ENCODE measurements at regions not wholly inside any gene's neighbourhood (a gene's known extent, or its start where the extent isn't known, plus 50 kb on each side); places are given as distances from the start of the nearest gene placed in this dataset.
"Not testable (repeated sequence)": the region's sequence is repeated elsewhere in the genome, so short reads cannot be mapped to it uniquely, and the experiment has no call there.

DNA sequence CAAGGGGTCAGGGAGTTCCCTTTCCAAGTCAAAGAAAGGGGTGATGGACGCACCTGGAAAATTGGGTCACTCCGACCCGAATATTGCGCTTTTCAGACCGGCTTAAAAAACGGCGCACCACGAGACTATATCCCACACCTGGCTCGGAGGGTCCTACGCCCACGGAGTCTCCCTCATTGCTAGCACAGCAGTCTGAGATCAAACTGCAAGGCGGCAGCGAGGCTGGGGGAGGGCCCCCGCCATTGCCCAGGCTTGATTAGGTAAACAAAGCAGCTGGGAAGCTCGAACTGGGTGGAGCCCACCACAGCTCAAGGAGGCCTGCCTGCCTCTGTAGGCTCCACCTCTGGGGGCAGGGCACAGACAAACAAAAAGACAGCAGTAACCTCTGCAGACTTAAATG, 1150.5 kb downstream of the HACE1 start:
- DNase-seq (ENCODE audit: low spot score); H3K4me3 Mint-ChIP-seq; H3K27me3 Mint-ChIP-seq; H3K4me1 Mint-ChIP-seq (ENCODE audit: low read depth in 2 of 2); H3K9me3 Mint-ChIP-seq; ATAC-seq; H3K36me3 Mint-ChIP-seq; H3K27ac Mint-ChIP-seq: not testable (repeated sequence)

DNA sequence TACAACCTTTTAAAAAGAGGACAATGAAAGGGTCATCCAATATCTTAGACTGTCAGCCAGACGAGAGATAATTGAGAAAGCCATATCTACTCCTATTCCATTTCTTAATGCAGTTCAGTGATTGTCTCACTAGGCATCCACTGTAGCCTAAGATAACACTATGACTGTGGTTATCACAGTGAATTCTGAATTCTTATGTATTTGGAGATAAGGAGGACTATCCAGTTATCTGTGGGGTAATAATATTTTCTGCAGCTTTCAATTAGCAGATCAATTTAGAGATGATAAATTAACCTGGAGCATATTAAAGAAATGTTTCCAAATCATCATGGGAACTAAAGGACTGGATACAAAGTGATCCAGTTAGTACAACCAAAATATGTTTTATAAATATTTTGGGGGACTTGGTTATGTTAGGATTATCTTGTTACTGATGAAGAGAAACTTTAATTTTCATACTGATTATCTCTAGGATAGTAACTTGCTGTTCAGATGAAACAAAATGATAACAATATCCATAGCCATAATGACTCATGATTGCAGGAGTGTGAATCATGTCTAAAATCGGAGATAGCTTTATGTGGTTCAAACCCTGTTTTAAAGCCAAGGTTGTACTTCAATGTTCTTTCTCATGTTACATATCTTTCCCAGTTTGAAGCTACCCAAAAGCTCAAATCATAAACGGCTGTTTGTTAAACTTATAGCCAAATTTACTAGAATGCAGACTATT, 1152.0 kb downstream of the HACE1 start:
- no peak overlapping the region for H3K4me3 Mint-ChIP-seq
- H3K27me3 Mint-ChIP-seq = no peaks in the 10 kb centered on the region
- H3K9me3 Mint-ChIP-seq = no peaks in the 10 kb centered on the region
- H3K27ac Mint-ChIP-seq = no peak overlapping the region
- no peaks in the 10 kb centered on the region for H3K36me3 Mint-ChIP-seq
- H3K4me1 Mint-ChIP-seq (ENCODE audit: low read depth in 2 of 2) = no peaks in the 10 kb centered on the region
- no peak for DNase-seq (ENCODE audit: low spot score)
- no peak for ATAC-seq

DNA sequence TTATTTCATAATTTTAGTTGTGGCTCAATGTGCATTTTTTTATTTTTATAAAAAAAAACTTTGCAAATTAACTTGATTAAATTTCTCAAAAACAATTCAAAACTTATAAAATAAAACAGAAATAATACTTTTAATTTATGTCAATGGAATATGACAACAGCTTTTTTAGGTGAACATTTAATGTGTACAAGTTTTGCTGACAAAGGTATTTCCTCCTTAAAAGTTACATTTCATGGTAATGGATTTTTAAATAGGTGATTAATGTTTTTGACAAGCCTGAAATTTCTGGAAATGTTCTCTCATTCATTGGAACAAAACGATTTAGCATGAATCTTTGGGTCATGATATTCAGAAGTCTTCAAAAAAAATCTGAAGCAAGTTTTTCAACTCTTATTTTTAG, 1160.0 kb downstream of the HACE1 start:
- Mint-ChIP-seq H3K36me3 (no peaks in the 10 kb centered on the region), H3K27ac (no peak overlapping the region), H3K27me3 (no peaks in the 10 kb centered on the region), H3K4me1 (ENCODE audit: low read depth in 2 of 2) (no peaks in the 10 kb centered on the region), H3K9me3 (peaks cover 3% of the 10 kb centered on the region), H3K4me3 (no peak overlapping the region)
- no peak for ATAC-seq
- DNase-seq (ENCODE audit: low spot score) = no peak

DNA sequence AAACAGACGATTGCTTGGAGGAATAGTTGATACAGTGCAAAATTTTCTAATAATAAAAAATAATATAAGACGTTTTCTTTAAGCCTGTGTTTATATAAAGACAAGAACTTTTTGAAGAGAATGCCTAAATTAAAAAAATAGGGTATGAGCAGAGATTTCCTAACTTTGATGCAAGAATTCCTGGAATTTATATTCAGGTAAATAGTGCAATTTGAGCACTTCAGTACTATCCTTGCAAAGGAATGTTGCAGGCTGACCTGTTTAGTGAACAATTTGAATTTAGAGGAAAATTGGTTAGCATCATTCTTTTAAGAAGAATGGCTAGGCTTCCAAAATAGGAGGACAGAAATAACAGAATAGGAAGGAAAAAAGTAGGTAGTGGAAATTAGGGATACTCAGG, 1172.3 kb downstream of the HACE1 start:
- Mint-ChIP-seq H3K4me1 (ENCODE audit: low read depth in 2 of 2) (no peaks in the 10 kb centered on the region), H3K4me3 (no peak overlapping the region), H3K36me3 (no peaks in the 10 kb centered on the region), H3K9me3 (peaks cover 3% of the 10 kb centered on the region), H3K27ac (no peak overlapping the region), H3K27me3 (no peaks in the 10 kb centered on the region)
- DNase-seq (ENCODE audit: low spot score) = no peak
- no peak for ATAC-seq

DNA sequence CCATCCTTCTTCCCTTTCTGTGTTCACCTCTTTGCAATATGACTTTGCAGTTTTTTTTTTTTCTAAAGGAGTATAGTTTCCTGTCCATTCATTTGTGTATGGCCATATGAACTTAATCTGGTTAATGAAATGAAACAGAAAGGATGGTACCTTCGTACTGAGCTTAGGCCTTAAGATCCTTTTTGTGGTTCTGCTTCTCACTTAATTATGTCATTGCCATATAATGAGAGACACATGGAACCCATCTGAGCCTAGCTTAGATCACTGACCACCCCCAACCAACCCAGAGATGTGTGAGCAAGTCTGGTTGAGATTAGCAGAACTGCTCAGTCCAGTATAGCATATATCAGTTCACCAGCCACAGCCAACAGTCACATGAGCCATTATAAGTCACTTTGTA, 1179.6 kb downstream of the HACE1 start:
- H3K9me3 Mint-ChIP-seq = peaks cover 9% of the 10 kb centered on the region
- no peaks in the 10 kb centered on the region for H3K27me3 Mint-ChIP-seq
- H3K4me3 Mint-ChIP-seq = no peak overlapping the region
- no peak overlapping the region for H3K27ac Mint-ChIP-seq
- no peak for ATAC-seq
- H3K4me1 Mint-ChIP-seq (ENCODE audit: low read depth in 2 of 2) = peaks cover 0 to 2% of the 10 kb centered on the region in 2 donors
- DNase-seq (ENCODE audit: low spot score) = no peak
- no peaks in the 10 kb centered on the region for H3K36me3 Mint-ChIP-seq

DNA sequence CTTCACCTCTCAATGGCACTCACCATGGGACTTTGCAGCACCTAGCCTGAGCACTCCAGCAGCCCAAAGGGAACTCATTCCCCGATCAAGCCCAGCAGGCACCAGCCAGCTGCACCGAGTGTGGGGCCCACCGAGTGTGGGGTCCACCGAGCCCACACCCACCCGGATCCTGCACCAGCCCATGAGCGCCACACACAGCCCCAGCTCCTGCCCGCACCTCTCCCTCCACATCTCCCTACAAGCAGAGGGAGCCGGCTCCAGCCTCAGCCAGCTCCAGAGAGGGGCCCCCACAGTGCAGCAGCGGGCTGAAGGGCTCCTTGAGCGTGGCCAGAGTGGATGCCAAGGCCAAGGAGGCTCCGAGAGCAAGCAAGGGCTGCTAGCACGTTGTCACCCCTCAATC, 1182.4 kb downstream of the HACE1 start:
- Mint-ChIP-seq H3K27me3 (no peaks in the 10 kb centered on the region), H3K9me3 (peaks cover 9% of the 10 kb centered on the region), H3K27ac (no peak overlapping the region), H3K4me3 (no peak overlapping the region), H3K4me1 (ENCODE audit: low read depth in 2 of 2) (peaks cover 0 to 2% of the 10 kb centered on the region in 2 donors), H3K36me3 (no peaks in the 10 kb centered on the region)
- ATAC-seq = no peak
- DNase-seq (ENCODE audit: low spot score) = no peak

DNA sequence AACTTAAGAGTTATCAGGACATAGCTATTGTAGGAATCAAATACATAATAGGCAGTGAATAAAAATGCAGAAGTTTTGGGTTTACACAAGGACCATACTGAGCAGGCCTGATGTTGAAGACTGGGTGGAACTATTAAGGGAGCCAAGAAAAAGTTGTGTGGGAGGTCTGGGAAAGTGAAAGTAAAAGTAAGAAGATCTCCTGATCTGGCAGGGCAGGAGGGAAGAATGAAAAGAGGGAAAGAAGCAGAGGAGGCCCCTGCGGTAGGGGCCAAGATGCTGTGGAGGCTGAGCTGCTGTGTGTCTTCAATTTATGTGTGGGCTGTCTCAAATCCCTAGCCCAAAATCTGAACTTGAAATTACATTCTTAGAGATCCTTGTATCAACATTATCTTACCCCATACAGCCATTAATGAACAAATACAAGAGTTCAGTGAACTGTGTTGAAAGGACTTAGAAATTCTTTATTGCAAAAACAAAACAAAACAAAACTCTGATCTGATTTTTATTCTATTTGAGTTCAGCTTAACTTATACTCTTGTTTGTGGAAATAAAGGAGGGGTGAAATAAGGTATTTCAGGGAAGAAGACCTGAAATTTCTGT, 1183.8 kb downstream of the HACE1 start:
- no peak overlapping the region for H3K27ac Mint-ChIP-seq
- H3K36me3 Mint-ChIP-seq = no peaks in the 10 kb centered on the region
- H3K27me3 Mint-ChIP-seq = no peaks in the 10 kb centered on the region
- DNase-seq (ENCODE audit: low spot score) (no peak), ATAC-seq (no peak)
- peaks cover 0 to 2% of the 10 kb centered on the region in 2 donors for H3K4me1 Mint-ChIP-seq (ENCODE audit: low read depth in 2 of 2)
- H3K4me3 Mint-ChIP-seq = no peak overlapping the region
- H3K9me3 Mint-ChIP-seq = peaks cover 9% of the 10 kb centered on the region

DNA sequence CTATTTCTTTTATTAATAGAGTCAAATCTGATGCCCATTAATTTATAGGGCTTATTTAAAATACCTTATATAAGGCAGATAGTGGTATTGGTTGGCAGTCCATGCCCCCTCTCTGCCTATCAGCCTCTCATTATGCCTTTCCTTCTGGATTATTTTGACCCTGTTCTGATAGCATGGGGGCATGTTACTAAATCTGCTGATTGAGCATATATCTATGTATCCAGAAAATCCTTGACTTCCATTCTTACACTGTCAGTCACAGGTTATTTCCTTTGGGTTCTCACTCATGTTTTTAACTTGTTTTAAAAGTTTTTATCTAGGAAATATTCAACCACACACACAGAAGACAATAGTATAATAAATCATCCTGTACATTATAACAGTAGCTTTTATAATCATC, 1184.9 kb downstream of the HACE1 start:
- H3K27me3 Mint-ChIP-seq = no peaks in the 10 kb centered on the region
- no peak for ATAC-seq

DNA sequence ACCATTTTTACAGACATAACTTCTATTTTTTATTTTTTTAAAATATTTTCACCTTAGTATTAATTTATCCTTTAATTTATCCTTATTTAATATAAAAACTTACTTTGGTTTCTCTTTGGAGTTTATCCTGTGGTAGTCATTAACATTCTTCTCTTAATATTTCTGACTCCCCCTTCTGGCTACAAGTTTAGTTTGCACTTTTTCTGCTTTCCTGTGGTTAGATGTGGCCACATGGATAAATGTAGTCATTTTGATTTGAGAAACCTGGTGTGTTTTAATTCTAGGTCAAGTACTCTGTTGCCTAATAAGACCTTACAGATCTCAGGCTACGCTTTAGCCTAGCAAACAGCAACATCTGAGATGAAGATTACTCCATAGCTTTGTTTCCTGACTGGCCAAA, 1187.5 kb downstream of the HACE1 start:
- Mint-ChIP-seq H3K27me3 (no peaks in the 10 kb centered on the region), H3K9me3 (peaks cover 5% of the 10 kb centered on the region), H3K36me3 (no peaks in the 10 kb centered on the region), H3K4me1 (ENCODE audit: low read depth in 2 of 2) (peaks cover 0 to 2% of the 10 kb centered on the region in 2 donors), H3K4me3 (no peak overlapping the region), H3K27ac (no peak overlapping the region)
- no peak for ATAC-seq
- no peak for DNase-seq (ENCODE audit: low spot score)

More for the DNA sequence above, 1184.9 kb downstream of the HACE1 start:
- Mint-ChIP-seq H3K9me3 (peaks cover 6% of the 10 kb centered on the region), H3K27ac (no peak overlapping the region), H3K36me3 (no peaks in the 10 kb centered on the region), H3K4me3 (no peak overlapping the region), H3K4me1 (ENCODE audit: low read depth in 2 of 2) (peaks cover 0 to 2% of the 10 kb centered on the region in 2 donors)
- no peak for DNase-seq (ENCODE audit: low spot score)

DNA sequence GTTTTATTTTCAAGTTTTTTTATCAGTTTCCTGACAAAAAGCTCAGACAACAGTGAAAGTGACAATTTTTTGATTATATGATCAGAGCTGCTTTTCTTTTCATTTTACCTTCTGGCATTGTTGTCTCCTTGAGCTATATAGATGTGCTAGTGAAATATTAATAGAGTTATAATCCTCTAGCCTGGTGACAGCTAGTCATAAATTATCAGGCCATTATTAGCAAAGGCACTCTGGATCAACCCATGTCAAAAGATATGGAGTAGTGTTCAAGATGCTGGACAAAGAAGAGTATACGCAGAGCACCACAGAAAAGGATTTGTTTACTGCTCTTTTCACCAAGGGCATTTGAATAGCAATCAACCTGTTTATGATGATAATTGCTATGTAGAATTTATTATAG, 1230.1 kb downstream of the HACE1 start:
- Mint-ChIP-seq H3K36me3 (peaks cover 5% of the 10 kb centered on the region), H3K27ac (no peak overlapping the region), H3K27me3 (no peaks in the 10 kb centered on the region), H3K4me3 (no peak overlapping the region), H3K9me3 (peaks cover 12% of the 10 kb centered on the region), H3K4me1 (ENCODE audit: low read depth in 2 of 2) (no peaks in the 10 kb centered on the region)
- ATAC-seq (no peak), DNase-seq (ENCODE audit: low spot score) (no peak)

DNA sequence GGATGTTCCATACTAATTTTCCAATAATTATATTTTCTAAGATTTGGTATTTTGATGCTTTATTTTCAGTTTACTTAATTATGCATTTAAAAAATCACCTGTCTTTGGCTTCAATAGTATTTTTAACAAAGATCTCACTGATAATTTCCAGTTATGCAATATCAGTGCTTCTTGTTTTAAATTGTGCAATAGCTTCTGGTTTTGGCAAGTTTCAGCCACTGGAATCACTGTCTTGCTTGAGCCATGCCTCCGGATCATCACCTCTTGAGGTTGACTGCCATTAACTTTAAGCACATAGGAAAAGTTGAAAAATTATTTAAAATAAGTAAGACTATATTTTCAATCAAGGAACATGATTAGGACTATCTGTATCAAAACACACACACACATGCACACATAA, 1242.1 kb downstream of the HACE1 start:
- ATAC-seq (no peak), DNase-seq (ENCODE audit: low spot score) (no peak)
- Mint-ChIP-seq H3K27me3 (no peaks in the 10 kb centered on the region), H3K36me3 (no peaks in the 10 kb centered on the region), H3K4me1 (ENCODE audit: low read depth in 2 of 2) (no peaks in the 10 kb centered on the region), H3K9me3 (peaks cover 19% of the 10 kb centered on the region), H3K4me3 (no peak overlapping the region), H3K27ac (no peak overlapping the region)

DNA sequence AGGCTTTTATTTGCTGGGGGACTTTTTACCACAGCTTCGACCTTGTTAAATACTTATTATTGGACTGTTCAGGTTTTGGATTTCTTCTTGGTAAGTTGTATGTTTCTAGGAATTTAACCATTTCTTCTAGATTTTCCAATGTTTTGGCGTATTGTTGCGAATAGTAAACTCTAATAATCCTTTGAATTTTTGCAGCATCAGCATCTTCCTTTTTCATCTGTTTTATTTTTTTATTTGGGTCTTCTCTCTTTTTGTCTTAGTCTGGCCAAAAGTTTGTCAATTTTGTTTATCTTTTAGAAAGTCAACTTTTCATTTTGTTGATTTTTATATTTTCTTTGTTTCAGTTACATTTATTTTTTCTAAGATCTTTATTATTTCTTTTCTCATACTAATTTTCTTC, 1272.0 kb downstream of the HACE1 start:
- ATAC-seq (no peak), DNase-seq (ENCODE audit: low spot score) (no peak)
- no peaks in the 10 kb centered on the region for H3K4me1 Mint-ChIP-seq (ENCODE audit: low read depth in 2 of 2)
- peaks cover 24% of the 10 kb centered on the region for H3K9me3 Mint-ChIP-seq
- no peaks in the 10 kb centered on the region for H3K27me3 Mint-ChIP-seq
- H3K36me3 Mint-ChIP-seq = peaks cover 9% of the 10 kb centered on the region
- no peak overlapping the region for H3K4me3 Mint-ChIP-seq
- no peak overlapping the region for H3K27ac Mint-ChIP-seq

DNA sequence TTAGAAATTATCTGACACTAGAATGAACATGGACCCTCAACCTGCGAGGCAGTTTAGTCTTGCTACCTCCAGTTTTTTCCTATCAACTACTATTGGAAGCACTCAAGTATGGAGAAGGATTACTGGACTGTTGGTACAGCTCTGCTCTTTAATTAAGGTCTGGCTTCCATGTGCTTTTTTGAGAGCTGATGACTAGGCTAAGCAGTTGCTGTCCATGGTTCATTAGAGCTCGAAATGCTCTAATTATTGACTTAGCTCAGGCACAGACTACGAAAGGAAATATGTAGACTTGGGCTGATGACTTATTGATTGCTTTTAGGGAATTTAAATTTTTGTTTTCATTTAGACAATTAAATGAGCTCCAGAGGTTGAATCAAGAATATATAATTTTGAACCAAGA, 1281.6 kb downstream of the HACE1 start:
- Mint-ChIP-seq H3K27ac (no peak overlapping the region), H3K36me3 (peaks cover 5% of the 10 kb centered on the region), H3K9me3 (peaks cover 28% of the 10 kb centered on the region), H3K4me1 (ENCODE audit: low read depth in 2 of 2) (no peaks in the 10 kb centered on the region), H3K27me3 (no peaks in the 10 kb centered on the region), H3K4me3 (no peak overlapping the region)
- no peak for ATAC-seq
- no peak for DNase-seq (ENCODE audit: low spot score)

DNA sequence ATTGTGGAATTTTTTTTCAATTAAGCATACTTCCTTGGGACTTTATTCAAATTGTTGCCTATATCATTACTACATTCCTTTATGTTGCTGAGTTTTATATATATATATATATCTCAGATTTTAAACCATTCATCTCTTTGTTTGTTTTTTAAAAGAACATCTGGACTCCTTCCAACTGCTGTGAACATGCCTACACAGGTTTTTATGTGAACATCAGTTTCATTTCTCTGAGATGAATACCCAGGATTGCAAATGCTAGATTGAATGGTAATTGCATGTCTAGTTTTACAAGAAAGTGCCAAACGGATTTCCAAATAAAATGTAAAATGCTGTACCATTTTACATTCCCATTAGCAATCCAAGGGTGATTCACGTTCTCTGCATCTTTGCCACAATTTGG, 1289.3 kb downstream of the HACE1 start:
- ATAC-seq = no peak
- H3K27ac Mint-ChIP-seq = no peak overlapping the region
- H3K4me3 Mint-ChIP-seq = no peak overlapping the region
- no peaks in the 10 kb centered on the region for H3K27me3 Mint-ChIP-seq
- H3K36me3 Mint-ChIP-seq = no peaks in the 10 kb centered on the region
- DNase-seq (ENCODE audit: low spot score) = no peak
- H3K4me1 Mint-ChIP-seq (ENCODE audit: low read depth in 2 of 2) = no peaks in the 10 kb centered on the region
- peaks cover 4% of the 10 kb centered on the region for H3K9me3 Mint-ChIP-seq

DNA sequence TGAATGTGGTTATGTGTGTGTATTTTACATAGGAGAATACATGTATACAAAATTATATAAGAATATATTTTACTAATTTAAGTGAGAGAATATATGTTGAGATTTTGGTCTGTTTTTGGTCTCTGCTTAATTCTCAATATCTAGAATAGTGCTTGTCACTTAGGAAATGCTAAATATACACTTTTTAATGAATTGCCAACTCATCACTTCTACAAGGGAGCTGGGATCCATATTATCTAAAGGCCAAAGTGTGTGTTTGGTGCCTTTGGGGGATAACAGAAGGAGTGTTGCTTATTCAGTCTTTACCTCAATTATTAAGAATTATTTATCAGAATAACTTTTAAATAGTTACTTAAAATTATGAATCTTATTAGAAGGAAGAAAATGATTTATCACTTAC, 1304.8 kb downstream of the HACE1 start:
- Mint-ChIP-seq H3K27ac (no peak overlapping the region), H3K9me3 (peaks cover 15% of the 10 kb centered on the region), H3K27me3 (no peaks in the 10 kb centered on the region), H3K4me1 (ENCODE audit: low read depth in 2 of 2) (no peaks in the 10 kb centered on the region), H3K36me3 (no peaks in the 10 kb centered on the region), H3K4me3 (no peak overlapping the region)
- DNase-seq (ENCODE audit: low spot score) (no peak), ATAC-seq (no peak)

Data from natural killer cell treated with Interleukin-12 subunit alpha and Interleukin-12 subunit beta and Interleukin-15 and Interleukin-18, amount 100 ng/mL, for 72 hours (primary cell).